Mucosa of rectum (tissue), 2 donors: ENCODE measurements at regions not wholly inside any gene's neighbourhood (a gene's known extent, or its start where the extent isn't known, plus 50 kb on each side); places are given as distances from the start of the nearest gene placed in this dataset.

ENCODE experiments used
- H3K27ac ChIP-seq, 2 donors: one replicate each; pipeline ENCODE4 v1.7.0; 2013; ENCODE audit warnings: inconsistent platforms in 2 of 2, low read depth in 2 of 2, low read length in 2 of 2
- H3K27me3 ChIP-seq, 2 donors: one replicate each; pipeline ENCODE4 v1.7.0; 2013; ENCODE audit warnings: low read length in 2 of 2; ENCODE audit not compliant: control insufficient read depth in 2 of 2, insufficient read depth in 2 of 2
- H3K36me3 ChIP-seq, 2 donors: one replicate each; pipeline ENCODE4 v1.7.0; 2013; ENCODE audit warnings: low read length in 2 of 2; ENCODE audit not compliant: control insufficient read depth in 2 of 2, insufficient read depth in 2 of 2
- H3K4me1 ChIP-seq, 2 donors: one replicate each; pipeline ENCODE4 v1.7.0; 2013; ENCODE audit warnings: low read length in 2 of 2, mild to moderate bottlenecking in 1 of 2; ENCODE audit not compliant: control insufficient read depth in 2 of 2, insufficient read depth in 2 of 2
- H3K4me3 ChIP-seq, 2 donors: one replicate each; pipeline ENCODE4 v1.7.0; 2013; ENCODE audit warnings: low read length in 2 of 2
- H3K9ac ChIP-seq, 2 donors: one replicate each; pipeline ENCODE4 v1.7.0; 2013; ENCODE audit warnings: low read length in 2 of 2, low read depth in 1 of 2, mild to moderate bottlenecking in 1 of 2
- H3K9me3 ChIP-seq, 2 donors: one replicate each; pipeline ENCODE4 v1.7.0; 2013; ENCODE audit warnings: low read length in 2 of 2; ENCODE audit not compliant: control insufficient read depth in 2 of 2
- donor health status: healthy.
- donor health status: Normal muscosa, but diverticular disease.

GRCh38 chr5:98614341-98614740, 159.1 kb upstream of the RGMB start:
- Histone ChIP-seq H3K36me3 (no peaks in the 10 kb centered on the region), H3K9ac (no peak overlapping the region), H3K4me1 (no peaks in the 10 kb centered on the region), H3K9me3 (no peaks in the 10 kb centered on the region), H3K4me3 (no peak overlapping the region), H3K27me3 (no peaks in the 10 kb centered on the region), H3K27ac (no peak overlapping the region)

- no peak overlapping the region for H3K27ac ChIP-seq
- H3K4me3 ChIP-seq, result no peak overlapping the region
- H3K9me3 ChIP-seq, result no peaks in the 10 kb centered on the region
- no peaks in the 10 kb centered on the region for H3K27me3 ChIP-seq
- H3K36me3 ChIP-seq, result no peaks in the 10 kb centered on the region
- H3K9ac ChIP-seq, result no peak overlapping the region
- H3K4me1 ChIP-seq, result no peaks in the 10 kb centered on the region
Measured at GRCh38 chr5:98621821-98622220, 151.6 kb upstream of the RGMB start.

- Histone ChIP-seq H3K9me3 (no peaks in the 10 kb centered on the region), H3K27ac (no peak overlapping the region), H3K27me3 (no peaks in the 10 kb centered on the region), H3K36me3 (no peaks in the 10 kb centered on the region), H3K9ac (no peak overlapping the region), H3K4me3 (no peak overlapping the region), H3K4me1 (no peaks in the 10 kb centered on the region)
Measured at GRCh38 chr5:98624145-98624880, 149.2 kb upstream of the RGMB start.

GRCh38 chr5:98627121-98627520, 146.3 kb upstream of the RGMB start:
- Histone ChIP-seq H3K36me3 (no peaks in the 10 kb centered on the region), H3K9me3 (no peaks in the 10 kb centered on the region), H3K4me3 (no peak overlapping the region), H3K27ac (no peak overlapping the region), H3K9ac (no peak overlapping the region), H3K4me1 (no peaks in the 10 kb centered on the region), H3K27me3 (no peaks in the 10 kb centered on the region)

GRCh38 chr5:98630621-98631020, 142.8 kb upstream of the RGMB start:
- Histone ChIP-seq H3K4me3 (no peak overlapping the region), H3K27me3 (no peaks in the 10 kb centered on the region), H3K4me1 (no peaks in the 10 kb centered on the region), H3K27ac (no peak overlapping the region), H3K36me3 (no peaks in the 10 kb centered on the region), H3K9ac (no peak overlapping the region), H3K9me3 (no peaks in the 10 kb centered on the region)

GRCh38 chr5:98631311-98632054, 142.0 kb upstream of the RGMB start:
- Histone ChIP-seq H3K4me1 (no peaks in the 10 kb centered on the region), H3K27me3 (no peaks in the 10 kb centered on the region), H3K27ac (no peak overlapping the region), H3K36me3 (no peaks in the 10 kb centered on the region), H3K9me3 (no peaks in the 10 kb centered on the region), H3K9ac (no peak overlapping the region), H3K4me3 (no peak overlapping the region)

- no peak overlapping the region for H3K9ac ChIP-seq
- no peak overlapping the region for H3K27ac ChIP-seq
- no peak overlapping the region for H3K4me3 ChIP-seq
- no peaks in the 10 kb centered on the region for H3K9me3 ChIP-seq
- H3K27me3 ChIP-seq, result no peaks in the 10 kb centered on the region
- H3K4me1 ChIP-seq, result no peaks in the 10 kb centered on the region
- H3K36me3 ChIP-seq, result no peaks in the 10 kb centered on the region
Measured at GRCh38 chr5:98635656-98636055, 137.8 kb upstream of the RGMB start.

GRCh38 chr5:98637116-98637515, 136.3 kb upstream of the RGMB start:
- H3K27ac ChIP-seq, result no peak overlapping the region
- H3K4me1 ChIP-seq, result no peaks in the 10 kb centered on the region
- no peaks in the 10 kb centered on the region for H3K36me3 ChIP-seq
- no peak overlapping the region for H3K9ac ChIP-seq
- H3K27me3 ChIP-seq, result no peaks in the 10 kb centered on the region
- H3K9me3 ChIP-seq, result no peaks in the 10 kb centered on the region
- no peak overlapping the region for H3K4me3 ChIP-seq

- Histone ChIP-seq H3K4me1 (no peaks in the 10 kb centered on the region), H3K27ac (no peak overlapping the region), H3K9me3 (no peaks in the 10 kb centered on the region), H3K9ac (no peak overlapping the region), H3K36me3 (no peaks in the 10 kb centered on the region), H3K4me3 (no peak overlapping the region), H3K27me3 (no peaks in the 10 kb centered on the region)
Measured at GRCh38 chr5:98637557-98637956, 135.9 kb upstream of the RGMB start.

GRCh38 chr5:98638111-98638510, 135.4 kb upstream of the RGMB start:
- no peak overlapping the region for H3K4me3 ChIP-seq
- H3K9me3 ChIP-seq, result no peaks in the 10 kb centered on the region
- no peak overlapping the region for H3K27ac ChIP-seq
- H3K4me1 ChIP-seq, result no peaks in the 10 kb centered on the region
- no peaks in the 10 kb centered on the region for H3K36me3 ChIP-seq
- H3K27me3 ChIP-seq, result no peaks in the 10 kb centered on the region
- H3K9ac ChIP-seq, result no peak overlapping the region
